Vagina (tissue), 2 donors: ENCODE measurements at regions not wholly inside any gene's neighbourhood (a gene's known extent, or its start where the extent isn't known, plus 50 kb on each side); places are given as distances from the start of the nearest gene placed in this dataset.

Experiments used
- POLR2A ChIP-seq, 2 donors: fragments of 450-650 bp; IDR thresholded peaks; one replicate each; pipeline ENCODE4 v1.6.1; 2017; ENCODE audit warnings: antibody characterized with exemption in 2 of 2, mild to moderate bottlenecking in 2 of 2, moderate library complexity in 2 of 2
- POLR2AphosphoS5 ChIP-seq, 2 donors: sonication (generic); formaldehyde crosslinking; IDR thresholded peaks; one replicate each; pipeline ENCODE4 v1.9.0; 2017; ENCODE audit warnings: antibody characterized with exemption in 2 of 2, mild to moderate bottlenecking in 2 of 2, low read depth in 1 of 2; ENCODE audit not compliant: insufficient read depth in 1 of 2
- TF ChIP-seq, protein P1 (sequence below), 3 experiments: fragments of 450-650 bp in 2 of 3; fragments of 200-600 bp in 1 of 3; sonication (generic) in 1 of 3; IDR thresholded peaks; one replicate each; pipeline ENCODE4 v1.5.1; 2017 to 2019; ENCODE audit warnings: antibody characterized with exemption in 3 of 3, mild to moderate bottlenecking in 2 of 3, moderate library complexity in 2 of 3

- TF ChIP-seq, protein P1, sequence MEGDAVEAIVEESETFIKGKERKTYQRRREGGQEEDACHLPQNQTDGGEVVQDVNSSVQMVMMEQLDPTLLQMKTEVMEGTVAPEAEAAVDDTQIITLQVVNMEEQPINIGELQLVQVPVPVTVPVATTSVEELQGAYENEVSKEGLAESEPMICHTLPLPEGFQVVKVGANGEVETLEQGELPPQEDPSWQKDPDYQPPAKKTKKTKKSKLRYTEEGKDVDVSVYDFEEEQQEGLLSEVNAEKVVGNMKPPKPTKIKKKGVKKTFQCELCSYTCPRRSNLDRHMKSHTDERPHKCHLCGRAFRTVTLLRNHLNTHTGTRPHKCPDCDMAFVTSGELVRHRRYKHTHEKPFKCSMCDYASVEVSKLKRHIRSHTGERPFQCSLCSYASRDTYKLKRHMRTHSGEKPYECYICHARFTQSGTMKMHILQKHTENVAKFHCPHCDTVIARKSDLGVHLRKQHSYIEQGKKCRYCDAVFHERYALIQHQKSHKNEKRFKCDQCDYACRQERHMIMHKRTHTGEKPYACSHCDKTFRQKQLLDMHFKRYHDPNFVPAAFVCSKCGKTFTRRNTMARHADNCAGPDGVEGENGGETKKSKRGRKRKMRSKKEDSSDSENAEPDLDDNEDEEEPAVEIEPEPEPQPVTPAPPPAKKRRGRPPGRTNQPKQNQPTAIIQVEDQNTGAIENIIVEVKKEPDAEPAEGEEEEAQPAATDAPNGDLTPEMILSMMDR (IDR thresholded peaks at IDR 0.05): no peak
- TF ChIP-seq POLR2AphosphoS5 (IDR thresholded peaks at IDR 0.05; ENCODE audit: insufficient read depth in 1 of 2, low read depth in 1 of 2) (no peak), POLR2A (IDR thresholded peaks at IDR 0.05) (no peak)
Measured at GRCh38 chrX:140360284-140360683, 144.6 kb downstream of the SOX3 start.
